DND-41 (cell line): ENCODE measurements at regions not wholly inside any gene's neighbourhood (a gene's known extent, or its start where the extent isn't known, plus 50 kb on each side); places are given as distances from the start of the nearest gene placed in this dataset.

Source experiments
- EZH2 ChIP-seq: IDR thresholded peaks from 3 replicates; pipeline ENCODE4 v1.6.1; 2012; ENCODE audit warnings: borderline replicate concordance, low read depth, mild to moderate bottlenecking, moderate library complexity, low read length, inconsistent platforms; ENCODE audit not compliant: severe bottlenecking
- TF ChIP-seq, protein P1 (sequence below): IDR thresholded peaks from 2 replicates; pipeline ENCODE4 v1.5.1; 2012; ENCODE audit warnings: borderline replicate concordance, low read length, moderate library complexity, mild to moderate bottlenecking; ENCODE audit not compliant: poor library complexity, severe bottlenecking; ENCODE audit errors: extremely low read depth

DNA sequence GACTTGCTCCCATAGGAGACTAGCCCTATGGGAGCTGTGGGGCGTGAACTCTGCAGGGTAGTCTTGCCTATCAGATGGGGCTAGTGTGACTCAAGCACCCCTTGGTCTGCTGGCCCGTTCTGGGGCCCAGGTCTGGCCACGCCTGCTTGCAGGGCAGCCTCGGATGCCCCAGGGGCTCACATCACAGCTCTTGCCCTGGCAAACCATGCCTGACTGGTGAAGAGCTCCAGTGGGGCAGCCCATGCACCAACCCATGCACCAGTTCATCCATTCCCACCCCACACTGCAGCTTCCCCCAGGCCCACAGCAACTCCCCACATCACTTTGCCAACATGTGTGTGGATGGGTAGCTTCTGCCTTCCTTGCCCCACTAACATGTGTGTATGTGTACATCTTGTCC is 93.9 kb upstream of the PRLR start:
- TF ChIP-seq, protein P1, sequence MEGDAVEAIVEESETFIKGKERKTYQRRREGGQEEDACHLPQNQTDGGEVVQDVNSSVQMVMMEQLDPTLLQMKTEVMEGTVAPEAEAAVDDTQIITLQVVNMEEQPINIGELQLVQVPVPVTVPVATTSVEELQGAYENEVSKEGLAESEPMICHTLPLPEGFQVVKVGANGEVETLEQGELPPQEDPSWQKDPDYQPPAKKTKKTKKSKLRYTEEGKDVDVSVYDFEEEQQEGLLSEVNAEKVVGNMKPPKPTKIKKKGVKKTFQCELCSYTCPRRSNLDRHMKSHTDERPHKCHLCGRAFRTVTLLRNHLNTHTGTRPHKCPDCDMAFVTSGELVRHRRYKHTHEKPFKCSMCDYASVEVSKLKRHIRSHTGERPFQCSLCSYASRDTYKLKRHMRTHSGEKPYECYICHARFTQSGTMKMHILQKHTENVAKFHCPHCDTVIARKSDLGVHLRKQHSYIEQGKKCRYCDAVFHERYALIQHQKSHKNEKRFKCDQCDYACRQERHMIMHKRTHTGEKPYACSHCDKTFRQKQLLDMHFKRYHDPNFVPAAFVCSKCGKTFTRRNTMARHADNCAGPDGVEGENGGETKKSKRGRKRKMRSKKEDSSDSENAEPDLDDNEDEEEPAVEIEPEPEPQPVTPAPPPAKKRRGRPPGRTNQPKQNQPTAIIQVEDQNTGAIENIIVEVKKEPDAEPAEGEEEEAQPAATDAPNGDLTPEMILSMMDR = no peak
- no peak for TF ChIP-seq EZH2
